HepG2 (cell line): ENCODE measurements at regions not wholly inside any gene's neighbourhood (a gene's known extent, or its start where the extent isn't known, plus 50 kb on each side); places are given as distances from the start of the nearest gene placed in this dataset.
A peak's percentile ranks its signal among the peaks of the same experiment; 100 is the strongest.

Experiments
- ATAC-seq: fragments of 200-7000 bp; cut with Tn5 transposase; 3 replicates; pipeline ENCODE4 v1.9.1; 2020; ENCODE audit warnings: mild to moderate bottlenecking, moderate library complexity
- BruUV-seq: library from RNA; stranded (reverse); fragments of 400-500 nt; replicated peaks from 2 replicates; lab custom pipeline; 2021; lab: Mats Ljungman, UMichigan
- CTCF ChIA-PET: fragments of 300-600 bp; formaldehyde crosslinking; extraction: SDS; loops from one replicate; lab custom pipeline; 2021; ENCODE audit warnings: low total read pairs, inconsistent platforms, low intra/inter-chr PET ratio; lab: Yijun Ruan, JAX
- POLR2A ChIA-PET: fragments of 350-600 bp; sonication (Branson Sonifier 250); formaldehyde crosslinking; loops from one replicate; lab custom pipeline; 2020; ENCODE audit warnings: antibody characterized with exemption, inconsistent platforms; lab: Yijun Ruan, JAX
- DNase-seq: peaks from one replicate; pipeline ENCODE4 v3.0.0-alpha.2; 2015; ENCODE audit warnings: low spot score
- FAIRE-seq: peaks from 3 replicates; lab custom pipeline; 2011; peaks lifted over from hg19 to GRCh38; lab: Jason Lieb, UNC
- H2AFZ ChIP-seq: one replicate; pipeline ENCODE4 v1.6.1; 2011; ENCODE audit warnings: low read length, inconsistent platforms
- H3K27ac ChIP-seq: fragments of 300-600 bp; 3 replicates; pipeline ENCODE4 v1.8.0; 2011; ENCODE audit warnings: mixed run types, mild to moderate bottlenecking, mixed read lengths, low read length, inconsistent platforms; ENCODE audit not compliant: insufficient read depth; ENCODE audit errors: extremely low read length
- H3K27me3 ChIP-seq, 2 experiments: fragments of 200-600 bp in 1 of 2; 2 replicates in 1 of 2; 3 replicates in 1 of 2; pipeline versions ENCODE4 v1.6.0 to v1.8.0; 2011; ENCODE audit warnings: low read length in 2 of 2, mild to moderate bottlenecking in 2 of 2, moderate library complexity in 2 of 2, inconsistent platforms in 1 of 2; ENCODE audit not compliant: insufficient read depth in 2 of 2, control insufficient read depth in 1 of 2
- H3K36me3 ChIP-seq, 2 experiments: fragments of 200-600 bp in 1 of 2; replicated peaks in 1 of 2; 2 replicates in 1 of 2; 3 replicates in 1 of 2; pipeline versions ENCODE4 v1.5.1 to v1.8.0; 2011; ENCODE audit warnings: low read length in 2 of 2, inconsistent platforms in 1 of 2; ENCODE audit not compliant: insufficient read depth in 2 of 2, control insufficient read depth in 1 of 2
- H3K4me1 ChIP-seq: 2 replicates; pipeline ENCODE4 v1.5.1; 2012; ENCODE audit warnings: low read length, inconsistent platforms; ENCODE audit not compliant: insufficient read depth
- H3K4me2 ChIP-seq: 2 replicates; pipeline ENCODE4 v1.6.0; 2011; ENCODE audit warnings: low read depth, low read length, inconsistent platforms
- H3K4me3 ChIP-seq, 3 experiments: fragments of 200-600 bp in 1 of 3; sonication (generic), shearing (Covaris generic) in 1 of 3; replicated peaks in 1 of 3; 2 replicates each; pipeline ENCODE4 v1.5.1; 2011 to 2016; ENCODE audit warnings: low read length in 3 of 3, inconsistent platforms in 2 of 3, low read depth in 2 of 3, mild to moderate bottlenecking in 2 of 3, control low read depth in 1 of 3, mixed read lengths in 1 of 3; ENCODE audit not compliant: insufficient read depth in 1 of 3
- H3K79me2 ChIP-seq: one replicate; pipeline ENCODE4 v1.6.1; 2011; ENCODE audit warnings: low read length, inconsistent platforms; ENCODE audit not compliant: insufficient read depth
- H3K9ac ChIP-seq: 2 replicates; pipeline ENCODE4 v1.6.0; 2011; ENCODE audit warnings: mild to moderate bottlenecking, low read depth, low read length, inconsistent platforms; ENCODE audit not compliant: insufficient read depth
- H3K9me3 ChIP-seq: 2 replicates; pipeline ENCODE4 v1.5.1; 2012; ENCODE audit warnings: mild to moderate bottlenecking, low read length
- H4K20me1 ChIP-seq: 2 replicates; pipeline ENCODE4 v1.6.0; 2011; ENCODE audit warnings: inconsistent platforms, mild to moderate bottlenecking, low read length, moderate library complexity; ENCODE audit not compliant: insufficient read depth
- MAFF ChIP-seq: IDR thresholded peaks from 2 replicates; pipeline ENCODE4 v1.6.1; 2011; ENCODE audit warnings: low read depth, low read length, improper control_type of control experiment
- MAFK ChIP-seq, 2 experiments: IDR thresholded peaks in 1 of 2; conservative IDR thresholded peaks in 1 of 2; 2 replicates each; pipeline ENCODE4 v1.6.1; 2011; ENCODE audit warnings: improper control_type of control experiment in 2 of 2, low read length in 2 of 2
- ZNF777 ChIP-seq: sonication (generic); formaldehyde crosslinking; IDR thresholded peaks from 2 replicates; pipeline ENCODE4 v1.4.0; 2020; ENCODE audit warnings: missing genetic modification reagents
- ZSCAN12 ChIP-seq: sonication (generic); formaldehyde crosslinking; IDR thresholded peaks from 2 replicates; pipeline ENCODE4 v1.9.0; 2021; ENCODE audit warnings: mild to moderate bottlenecking, missing genetic modification reagents
- WGBS: methylation state at CpG from one replicate; pipeline ENCODE4 v1.1.6; 2017; ENCODE audit warnings: low lambda C conversion rate; 5-methylcytosine and 5-hydroxymethylcytosine counted together
- in situ Hi-C: cut with HindIII; loops from 2 replicates; pipeline ENCODE4 v1.10.0; 2017; ENCODE audit warnings: low pct_unique_long_range_greater_than_20kb; ENCODE audit not compliant: extremely low pct_ligation_motif_present
- intact Hi-C: fragments of 100-400 bp; cut with micrococcal nuclease; formaldehyde crosslinking; loops from one replicate; pipeline ENCODE4 v1.10.0; 2022; ENCODE audit not compliant: unreplicated experiment

DNA sequence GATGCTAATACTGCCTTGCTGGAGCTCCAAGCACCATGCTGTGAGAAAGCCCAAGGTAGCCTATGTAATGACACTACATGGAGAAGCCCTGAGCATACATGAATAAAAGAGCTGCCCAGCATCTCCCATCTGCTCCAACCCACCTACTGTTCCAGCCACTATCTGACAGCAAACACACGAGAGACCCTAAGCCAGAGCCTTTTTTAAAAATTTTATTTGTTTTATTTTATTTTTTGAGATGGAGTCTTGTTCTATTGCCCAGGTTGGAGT lies 95.2 kb upstream of the PRICKLE1 start:
- H3K9ac ChIP-seq = no peak overlapping the region
- H3K27me3 ChIP-seq = no peaks in the 10 kb centered on the region
- intact Hi-C loops = no loop called here
- no peak for FAIRE-seq
- no peak for DNase-seq
- H4K20me1 ChIP-seq = no peaks in the 10 kb centered on the region
- H3K27ac ChIP-seq = no peak overlapping the region
- in situ Hi-C loops = no loop called here
- CTCF ChIA-PET = no interaction called here
- no peaks in the 10 kb centered on the region for H3K36me3 ChIP-seq
- H3K4me1 ChIP-seq = no peaks in the 10 kb centered on the region
- POLR2A ChIA-PET = no interaction called here
- no peak overlapping the region for H3K4me2 ChIP-seq
- no peak overlapping the region for H2AFZ ChIP-seq
- H3K4me3 ChIP-seq = no peak overlapping the region
- TF ChIP-seq ZNF777 = no peak
- H3K9me3 ChIP-seq = no peaks in the 10 kb centered on the region
- 0% methylated on average over 1 of the region's 1 CpG for WGBS
- no peaks in the 10 kb centered on the region for H3K79me2 ChIP-seq
- BruUV-seq = no TSS peak
- ATAC-seq = no peak

GRCh38 chr12:42683933-42684801 lies 94.6 kb upstream of the PRICKLE1 start:
- Histone ChIP-seq H3K9me3 (no peaks in the 10 kb centered on the region), H3K9ac (no peak overlapping the region), H3K79me2 (no peaks in the 10 kb centered on the region), H3K36me3 (no peaks in the 10 kb centered on the region), H2AFZ (no peak overlapping the region), H3K4me2 (no peak overlapping the region), H3K27me3 (no peaks in the 10 kb centered on the region), H3K4me3 (no peak overlapping the region), H3K27ac (no peak overlapping the region), H3K4me1 (no peaks in the 10 kb centered on the region), H4K20me1 (no peaks in the 10 kb centered on the region)
- ChIA-PET CTCF (no interaction called here), POLR2A (no interaction called here)
- 0% methylated on average over 4 of the region's 4 CpGs for WGBS
- TF ChIP-seq MAFF (peak; percentile 19; the same call in 1 of the 2 replicates), ZSCAN12 (CRISPR knock-in tag) (no peak), MAFK (conservative IDR thresholded peaks at IDR 0.05 in 1 of 2, IDR thresholded peaks at IDR 0.05 in 1 of 2; ENCODE audit: low read length in 2 of 2) (peak in 1 of 2 experiments; percentile 62; a peak in 2 of 4 replicates)
- in situ Hi-C loops (no loop called here), intact Hi-C loops (no loop called here)
- no peak for DNase-seq
- no peak for FAIRE-seq
- no TSS peak for BruUV-seq
- ATAC-seq = no peak
